HG03558 (cell line): ENCODE measurements at regions not wholly inside any gene's neighbourhood (a gene's known extent, or its start where the extent isn't known, plus 50 kb on each side); places are given as distances from the start of the nearest gene placed in this dataset.

Experiments
- ATAC-seq: cut with Tn5 transposase; IDR thresholded peaks from one replicate; pipeline ENCODE4 v1.9.1; 2021; ENCODE audit warnings: moderate number of reproducible peaks; ENCODE audit not compliant: unreplicated experiment; ENCODE audit errors: extremely low read depth

- ATAC-seq: no peak
Measured at GRCh38 chr5:97657239-97657638, 474.2 kb upstream of the RIOK2 start.

GRCh38 chr5:97658116-97658900 is 475.3 kb upstream of the RIOK2 start:
- ATAC-seq: no peak

- ATAC-seq: no peak
Measured at GRCh38 chr5:97666783-97667182, 483.7 kb upstream of the RIOK2 start.

GRCh38 chr5:97670447-97670846 is 487.4 kb upstream of the RIOK2 start:
- no peak for ATAC-seq

- no peak for ATAC-seq
Measured at GRCh38 chr5:97676608-97677007, 493.6 kb upstream of the RIOK2 start.

- no peak for ATAC-seq
Measured at GRCh38 chr5:97694091-97694490, 511.0 kb upstream of the RIOK2 start.

GRCh38 chr5:97714424-97714823 is 531.4 kb upstream of the RIOK2 start:
- ATAC-seq: no peak

GRCh38 chr5:97726106-97726505 is 543.1 kb upstream of the RIOK2 start:
- no peak for ATAC-seq

GRCh38 chr5:97728920-97729319 is 545.9 kb upstream of the RIOK2 start:
- ATAC-seq: no peak

GRCh38 chr5:97729938-97730337 is 546.9 kb upstream of the RIOK2 start:
- ATAC-seq: no peak

GRCh38 chr5:97735209-97735608 is 552.2 kb upstream of the RIOK2 start:
- ATAC-seq: no peak

GRCh38 chr5:97737608-97738007 is 554.6 kb upstream of the RIOK2 start:
- ATAC-seq: no peak

- no peak for ATAC-seq
Measured at GRCh38 chr5:97745817-97746216, 562.8 kb upstream of the RIOK2 start.

- no peak for ATAC-seq
Measured at GRCh38 chr5:97750576-97750975, 567.5 kb upstream of the RIOK2 start.

GRCh38 chr5:97751540-97751939 is 568.5 kb upstream of the RIOK2 start:
- ATAC-seq: no peak

- ATAC-seq: no peak
Measured at GRCh38 chr5:97752871-97753270, 569.8 kb upstream of the RIOK2 start.

GRCh38 chr5:97762483-97762882 is 579.4 kb upstream of the RIOK2 start:
- no peak for ATAC-seq

GRCh38 chr5:97764700-97765099 is 581.7 kb upstream of the RIOK2 start:
- ATAC-seq: no peak

- ATAC-seq: no peak
Measured at GRCh38 chr5:97778451-97778850, 595.4 kb upstream of the RIOK2 start.

- no peak for ATAC-seq
Measured at GRCh38 chr5:97788369-97788768, 605.3 kb upstream of the RIOK2 start.

- ATAC-seq: no peak
Measured at GRCh38 chr5:97797994-97798451, 615.0 kb upstream of the RIOK2 start.

GRCh38 chr5:97801461-97801860 is 618.4 kb upstream of the RIOK2 start:
- ATAC-seq: no peak
